HG02642 (cell line): ENCODE measurements at regions not wholly inside any gene's neighbourhood (a gene's known extent, or its start where the extent isn't known, plus 50 kb on each side); places are given as distances from the start of the nearest gene placed in this dataset.

Experiments used
- ATAC-seq: cut with Tn5 transposase; IDR thresholded peaks from one replicate; pipeline ENCODE4 v1.9.1; 2021; ENCODE audit warnings: mild to moderate bottlenecking; ENCODE audit not compliant: unreplicated experiment, poor library complexity

DNA sequence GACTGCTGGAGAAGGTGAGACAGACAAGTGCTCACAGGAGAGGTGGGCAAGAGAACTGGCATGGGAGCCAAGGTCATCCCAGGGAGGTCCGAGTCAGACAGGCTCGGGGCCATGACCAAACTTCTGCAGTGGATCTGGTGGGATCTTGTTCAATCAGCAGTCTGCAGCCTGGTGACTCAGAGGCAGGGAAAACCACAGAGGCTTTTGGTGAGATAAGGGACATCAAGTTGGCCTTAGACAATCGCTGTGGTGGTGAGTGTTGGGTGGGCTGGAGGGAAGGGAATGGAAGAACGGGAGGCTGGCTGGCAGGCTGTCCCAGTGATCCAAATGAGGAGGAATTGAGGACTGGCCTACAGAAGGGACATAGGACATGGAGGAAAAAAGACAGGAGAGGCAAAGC lies 123.8 kb downstream of the TMEM174 start:
- no peak for ATAC-seq

DNA sequence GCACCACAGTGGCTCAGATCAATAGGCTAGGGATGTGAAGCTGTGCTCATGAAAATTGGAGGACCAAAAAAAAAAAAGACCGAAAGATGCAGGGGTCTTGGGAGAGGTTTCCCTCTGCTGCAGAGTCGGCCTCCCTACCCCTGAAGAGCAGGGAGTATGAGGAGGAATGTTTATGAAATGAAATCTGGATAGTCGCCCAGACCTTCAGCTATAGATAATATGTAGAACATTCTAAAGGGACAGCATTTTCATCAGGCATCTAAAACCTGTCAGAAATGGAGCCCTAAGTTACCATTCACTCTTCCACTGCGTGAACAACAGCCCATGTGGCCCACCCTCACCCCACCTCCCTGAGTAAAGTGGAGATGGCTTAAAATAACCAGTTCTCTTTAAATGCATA lies 122.9 kb downstream of the TMEM174 start:
- no peak for ATAC-seq

DNA sequence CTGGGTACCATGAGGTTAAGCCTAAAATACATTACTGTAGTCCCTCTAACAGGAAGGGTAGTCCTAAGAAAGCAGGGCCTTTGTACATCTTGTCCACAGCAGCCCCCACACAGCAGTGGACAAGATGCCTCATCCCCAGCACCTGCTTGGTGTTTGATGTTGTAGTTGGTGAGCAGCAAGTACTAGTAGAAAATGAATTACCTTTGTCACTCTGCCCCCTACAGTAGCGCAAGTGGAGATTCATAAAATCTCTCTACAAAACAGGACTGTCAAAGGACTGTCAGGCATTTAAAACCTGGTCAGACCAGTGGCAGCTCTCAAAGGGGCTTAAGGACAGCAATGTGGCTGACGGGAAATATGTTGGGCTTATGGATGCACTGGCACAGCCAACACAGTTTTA lies 122.5 kb downstream of the TMEM174 start:
- no peak for ATAC-seq

DNA sequence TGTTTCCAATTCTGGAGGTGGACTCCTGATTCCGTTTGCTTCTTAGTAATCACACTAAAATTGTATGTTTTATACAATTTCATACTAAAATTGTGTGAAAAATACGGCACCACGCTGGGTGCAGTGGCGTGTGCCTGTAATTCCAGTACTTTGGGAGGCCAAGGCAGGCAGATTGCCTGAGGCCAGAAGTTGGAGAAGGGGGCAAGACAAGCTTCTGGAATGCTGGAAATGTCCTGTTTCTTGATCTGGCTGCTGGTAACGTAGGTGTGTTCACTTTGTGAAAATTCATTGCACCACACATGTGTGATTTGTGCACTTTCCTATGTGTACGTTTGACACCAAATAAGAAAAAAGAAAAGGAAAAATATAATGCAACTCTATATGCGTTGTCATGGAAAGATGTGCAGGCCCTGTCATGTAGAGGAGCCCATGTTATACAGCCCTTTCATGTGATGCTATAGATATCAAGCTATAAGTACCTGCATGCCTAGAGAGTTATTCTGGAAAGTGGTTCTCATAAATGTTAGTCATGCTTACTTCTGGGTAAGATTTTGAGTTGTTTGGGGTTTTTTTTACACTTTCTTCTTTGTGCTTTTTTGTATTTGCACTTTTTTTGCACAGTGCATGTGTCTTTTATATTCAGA lies 119.9 kb downstream of the TMEM174 start:
- ATAC-seq = no peak

- no peak for ATAC-seq
These were observed 118.9 kb downstream of the TMEM174 start for GRCh38 chr5:73291873-73292272.

DNA sequence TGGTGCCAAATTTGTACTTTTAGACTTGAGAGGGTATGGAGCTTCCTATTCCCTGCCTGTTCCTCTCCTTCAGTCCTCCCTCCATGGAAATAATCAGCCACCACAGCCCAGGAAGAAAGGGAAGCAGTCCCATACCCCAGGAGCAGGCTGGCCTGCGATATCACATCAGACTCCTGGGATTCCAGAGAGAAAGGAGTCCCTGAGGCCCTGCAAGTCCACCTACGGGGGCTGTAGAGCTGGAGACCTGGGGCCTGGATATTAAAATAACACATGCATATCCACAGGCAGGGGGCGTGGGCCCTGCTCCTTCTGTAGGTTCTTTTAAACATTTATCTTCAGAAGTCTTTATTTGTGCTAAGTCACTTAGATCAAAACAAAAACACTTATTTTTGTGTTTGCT lies 117.2 kb downstream of the TMEM174 start:
- ATAC-seq = no peak

DNA sequence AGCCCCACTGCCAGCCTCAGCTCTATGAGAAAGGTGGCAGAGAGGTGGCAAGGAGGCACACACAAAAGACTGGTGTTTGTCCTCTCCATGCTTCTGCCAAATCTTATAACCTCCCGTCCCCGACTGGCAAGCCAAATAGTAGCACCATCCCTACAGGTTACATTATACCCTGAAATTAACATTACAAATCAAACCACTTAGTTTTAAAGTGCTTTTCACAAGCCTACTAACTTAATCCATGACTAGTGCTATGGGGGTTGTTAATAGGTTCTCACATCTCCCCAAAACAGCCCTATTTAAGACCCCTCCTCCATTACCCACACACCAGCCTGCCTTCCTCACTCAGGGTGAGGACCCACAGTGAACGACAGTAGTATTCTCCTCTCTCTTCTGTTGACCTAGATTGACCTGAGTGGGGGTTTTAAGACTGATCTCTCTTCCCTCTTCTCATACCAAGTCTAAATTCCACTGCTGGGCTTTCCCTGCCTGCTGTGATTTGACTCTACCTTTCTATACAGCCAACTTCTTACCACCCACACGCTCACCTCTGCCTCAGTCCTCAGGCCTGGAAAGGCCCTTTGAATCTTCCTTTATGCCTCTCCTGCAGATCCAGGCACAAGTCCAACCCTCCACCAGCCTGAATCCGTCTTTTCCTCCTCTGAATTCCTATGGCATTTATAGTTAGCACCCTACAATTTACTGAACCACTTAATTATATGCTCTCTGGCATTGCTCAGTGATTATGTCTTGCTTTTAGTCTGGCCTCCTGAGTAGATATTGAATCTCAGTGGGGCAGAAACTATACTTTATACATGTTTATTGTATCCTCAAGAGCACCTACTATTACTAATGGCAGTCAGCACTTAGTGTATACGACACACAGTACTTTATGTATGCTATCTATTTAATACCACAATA lies 116.1 kb downstream of the TMEM174 start:
- ATAC-seq = no peak

GRCh38 chr5:73286896-73287295 lies 113.9 kb downstream of the TMEM174 start:
- ATAC-seq = no peak

- ATAC-seq = no peak
These were observed 112.0 kb downstream of the TMEM174 start for GRCh38 chr5:73284985-73285384.

GRCh38 chr5:73284220-73284795 lies 111.3 kb downstream of the TMEM174 start:
- ATAC-seq = no peak

- ATAC-seq = no peak
These were observed 109.9 kb downstream of the TMEM174 start for GRCh38 chr5:73282923-73283322.

GRCh38 chr5:73282383-73282782 lies 109.4 kb downstream of the TMEM174 start:
- ATAC-seq = no peak

GRCh38 chr5:73280821-73281746 lies 108.1 kb downstream of the TMEM174 start:
- ATAC-seq = no peak

DNA sequence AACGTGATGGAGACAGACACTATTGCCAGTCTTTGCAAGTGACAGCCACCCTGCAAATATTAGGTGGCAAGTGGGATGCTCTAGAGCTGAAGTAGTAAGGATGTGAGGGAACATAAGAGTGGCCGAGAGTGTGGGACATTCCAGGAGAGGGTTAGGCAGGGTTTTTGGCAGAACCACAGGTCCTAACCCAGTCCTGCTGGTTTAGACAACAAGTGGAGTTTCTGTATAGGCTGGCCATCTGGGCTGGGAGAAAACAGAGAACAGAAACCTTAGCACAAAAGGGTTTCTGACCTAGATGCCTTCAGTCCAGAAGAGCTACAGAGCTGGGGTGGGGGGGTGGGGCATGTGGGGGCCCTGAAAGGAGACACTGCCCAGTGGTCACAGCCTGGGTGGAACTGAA lies 107.4 kb downstream of the TMEM174 start:
- ATAC-seq = no peak

DNA sequence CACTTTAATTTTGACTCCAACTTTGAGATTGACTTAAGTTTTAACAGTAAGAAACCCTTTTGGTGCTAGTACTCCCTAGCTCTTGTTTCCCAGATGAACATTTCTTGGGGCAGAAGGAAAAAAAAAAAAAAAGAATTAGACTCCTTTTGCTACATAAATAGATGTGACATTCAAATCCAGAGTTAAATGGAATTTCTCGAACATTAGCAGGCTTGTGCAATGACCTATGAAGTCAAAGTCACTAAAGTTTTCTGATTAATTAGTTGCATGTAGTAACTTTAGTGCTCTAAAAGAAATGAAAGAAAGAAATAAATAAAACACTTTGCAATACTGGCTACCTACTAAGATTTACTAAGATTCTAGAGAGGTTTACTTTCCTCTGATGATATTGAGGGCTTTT lies 106.8 kb downstream of the TMEM174 start:
- no peak for ATAC-seq

DNA sequence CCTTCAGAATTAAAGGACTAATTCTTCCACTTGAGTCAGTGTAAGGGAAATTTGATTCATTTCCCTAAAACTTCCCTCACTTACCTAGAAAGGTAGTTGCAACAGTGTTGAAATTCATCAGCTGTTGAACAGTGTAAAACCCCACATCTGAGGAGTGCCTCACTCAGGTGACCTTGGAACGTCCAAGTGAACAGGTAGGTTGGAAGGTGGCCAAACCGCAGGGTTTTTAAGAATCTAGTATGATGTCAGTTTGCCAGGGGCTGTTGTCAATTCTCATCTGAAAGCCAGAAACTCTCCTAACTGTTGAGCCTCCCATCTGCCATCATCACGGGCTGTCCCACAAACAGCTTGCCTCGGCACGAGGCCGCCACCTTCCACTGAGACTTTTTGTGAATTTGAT lies 105.7 kb downstream of the TMEM174 start:
- no peak for ATAC-seq

GRCh38 chr5:73274881-73275663 lies 102.1 kb downstream of the TMEM174 start:
- no peak for ATAC-seq

DNA sequence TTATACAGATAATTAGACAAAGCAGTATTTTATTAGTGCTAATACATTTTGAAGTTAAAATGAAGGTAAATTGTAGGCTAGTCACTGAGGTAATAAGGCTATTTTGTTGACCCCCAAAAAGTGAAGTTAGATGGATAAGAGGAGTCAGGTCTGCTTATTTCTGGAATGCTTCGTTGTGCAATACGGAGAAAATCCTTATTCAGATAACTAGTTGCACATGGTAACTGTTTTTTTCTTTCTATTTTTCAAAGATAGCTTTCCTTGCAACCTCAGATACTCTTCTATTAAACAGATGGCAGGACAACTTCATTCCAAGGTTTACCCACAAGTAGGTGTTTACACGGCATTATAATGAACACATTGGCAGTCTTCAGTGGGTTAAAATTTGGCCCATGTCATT lies 101.1 kb downstream of the TMEM174 start:
- no peak for ATAC-seq

- no peak for ATAC-seq
These were observed 100.5 kb downstream of the TMEM174 start for GRCh38 chr5:73273379-73274050.
